Activated CD8-positive, alpha-beta memory T cell treated with anti-CD3 and anti-CD28 coated beads for 4 hours (primary cell): ENCODE measurements at regions not wholly inside any gene's neighbourhood (a gene's known extent, or its start where the extent isn't known, plus 50 kb on each side); places are given as distances from the start of the nearest gene placed in this dataset.
A peak's percentile ranks its signal among the peaks of the same experiment; 100 is the strongest.

Experiments
- DNase-seq, 2 donors: peaks; one replicate each; pipeline ENCODE4 v3.0.0-alpha.2; 2020; ENCODE audit warnings: low read depth in 2 of 2

DNA sequence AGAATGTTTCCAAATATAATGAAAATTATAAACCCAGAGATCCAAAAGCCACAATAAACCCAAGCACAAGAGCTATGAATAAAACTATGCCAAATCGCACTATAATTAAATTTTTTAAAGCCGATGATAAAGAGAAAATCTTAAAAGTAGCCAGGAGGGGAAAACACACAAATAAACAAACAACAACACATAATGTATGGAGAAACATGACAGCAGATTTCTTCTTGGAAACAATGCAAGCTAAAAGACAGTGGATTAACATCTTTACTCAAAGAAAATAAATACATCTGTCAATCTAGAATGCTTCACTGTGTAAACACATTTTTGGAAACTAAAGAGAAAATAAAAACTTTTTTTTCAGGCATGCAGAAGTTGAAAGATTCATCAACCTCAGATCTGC lies 53.0 kb upstream of the SMOX start:
- no peak for DNase-seq

DNA sequence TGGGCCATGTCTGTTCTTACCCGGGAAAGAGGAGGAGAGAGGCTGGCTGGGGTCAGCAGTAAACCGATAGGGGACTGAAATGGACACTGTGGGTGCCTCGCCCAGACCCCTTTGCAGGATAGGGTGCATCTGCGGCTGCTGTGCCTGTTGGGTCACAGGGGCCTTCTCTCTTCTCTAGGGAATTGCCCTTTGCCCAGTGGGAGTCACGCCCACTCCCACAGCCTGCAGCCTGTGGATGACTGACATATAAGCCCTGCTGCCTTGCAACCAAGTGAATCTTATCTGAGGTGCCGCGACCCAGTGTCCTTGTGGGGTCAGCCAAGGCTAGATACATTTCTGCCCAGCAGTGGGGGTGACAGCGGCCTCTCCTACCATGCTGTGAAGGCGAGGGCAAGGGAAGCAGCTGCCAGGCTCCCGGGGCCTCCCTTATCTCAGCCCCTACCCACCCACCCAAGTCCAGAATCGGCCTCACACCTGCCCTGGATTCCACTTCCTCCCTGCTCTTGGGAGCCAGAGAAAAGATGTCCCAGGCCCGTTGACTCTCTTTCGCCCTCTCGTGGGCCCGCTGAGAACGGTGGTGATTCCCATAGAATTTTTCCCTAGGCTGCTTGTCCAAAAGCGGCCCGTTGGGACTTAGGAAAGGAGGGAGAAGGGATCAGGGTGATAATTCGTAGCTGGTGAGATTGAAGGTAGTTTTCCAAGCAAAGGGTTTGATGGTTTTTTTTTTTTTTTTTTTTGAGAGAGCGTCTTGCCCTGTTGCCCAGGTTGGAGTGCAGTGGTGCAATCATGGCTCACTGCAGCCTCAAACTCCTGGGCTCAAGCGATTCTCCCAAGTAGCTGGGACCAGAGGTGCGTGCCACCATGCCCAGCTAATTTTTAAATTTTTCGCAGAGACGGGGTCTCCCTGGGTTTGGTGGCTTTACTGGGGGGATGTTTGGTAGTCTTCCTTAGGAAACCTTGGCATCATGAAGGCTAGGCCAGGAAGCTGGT lies 56.8 kb upstream of the SMOX start:
- DNase-seq: no peak

- no peak for DNase-seq
Measured at GRCh38 chr20:4090756-4091489, 57.7 kb upstream of the SMOX start.

DNA sequence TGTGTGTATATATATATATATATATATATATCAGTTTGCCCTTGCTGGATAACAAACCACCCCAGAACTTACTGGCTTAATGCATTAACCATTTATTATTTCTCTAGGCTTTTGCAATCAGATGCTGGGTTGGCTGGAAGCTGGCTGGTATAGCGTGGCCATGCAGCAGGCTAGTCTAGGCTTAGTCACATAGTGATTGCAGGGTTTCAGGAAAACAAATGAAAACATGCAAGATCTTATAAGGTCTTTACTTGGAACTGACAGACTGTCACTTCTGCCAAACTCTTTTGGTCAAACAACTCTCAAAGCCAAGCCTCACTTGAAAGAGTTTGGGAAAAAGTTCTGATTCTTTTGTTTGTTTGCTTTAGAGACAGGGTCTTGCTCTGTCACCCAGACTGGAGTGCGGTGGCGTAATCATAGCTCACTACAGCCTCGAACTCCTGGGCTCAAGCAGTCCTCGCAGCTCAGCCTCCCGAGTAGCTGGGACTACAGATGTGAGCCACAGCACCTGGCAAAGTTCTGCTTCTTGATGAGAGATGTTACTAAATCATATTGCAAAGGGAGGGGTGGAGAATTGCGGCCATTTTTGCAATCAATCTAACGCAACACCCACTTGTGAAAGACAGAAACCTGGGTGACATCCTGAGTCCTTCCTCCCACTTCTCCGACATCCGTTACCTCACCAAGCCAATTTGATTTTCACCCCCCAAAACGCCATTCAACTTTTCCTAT lies 58.7 kb upstream of the SMOX start:
- DNase-seq: no peak

- no peak for DNase-seq
Measured at GRCh38 chr20:4088766-4089165, 59.9 kb upstream of the SMOX start.

GRCh38 chr20:4087923-4088322 lies 60.7 kb upstream of the SMOX start:
- no peak for DNase-seq

GRCh38 chr20:4086771-4087687 lies 61.6 kb upstream of the SMOX start:
- DNase-seq: no peak

GRCh38 chr20:4084721-4085120 lies 63.9 kb upstream of the SMOX start:
- DNase-seq: no peak

- DNase-seq: no peak
Measured at GRCh38 chr20:4084096-4084495, 64.5 kb upstream of the SMOX start.

- no peak for DNase-seq
Measured at GRCh38 chr20:4083098-4083865, 65.3 kb upstream of the SMOX start.

GRCh38 chr20:4082406-4083097 lies 66.1 kb upstream of the SMOX start:
- DNase-seq: peak in 1 of 2 donors; percentile 3

DNA sequence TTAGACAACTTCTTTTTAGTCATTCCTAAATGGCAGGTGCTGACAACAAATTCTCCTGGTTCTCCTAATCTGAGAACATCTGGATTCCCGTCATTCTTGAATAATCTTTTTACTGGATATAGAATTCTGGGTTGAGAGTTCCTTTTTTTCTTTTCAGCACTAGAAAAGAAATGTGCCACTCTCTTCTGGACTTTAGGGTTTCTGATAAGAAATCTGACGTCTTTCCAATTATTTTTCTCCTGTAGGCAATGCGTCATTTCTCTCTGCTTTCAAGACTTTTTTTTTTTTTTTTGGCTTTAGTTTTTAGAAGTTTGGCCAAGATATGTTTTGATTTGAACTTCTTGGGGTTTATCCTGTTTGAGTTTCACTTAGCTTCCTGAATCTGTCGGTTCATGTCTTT lies 66.1 kb upstream of the RNF24 start:
- no peak for DNase-seq

- no peak for DNase-seq
Measured at GRCh38 chr20:4076671-4077070, 61.3 kb upstream of the RNF24 start.

GRCh38 chr20:4076033-4076432 lies 60.7 kb upstream of the RNF24 start:
- DNase-seq: no peak

- DNase-seq: no peak
Measured at GRCh38 chr20:4074877-4075455, 59.6 kb upstream of the RNF24 start.

DNA sequence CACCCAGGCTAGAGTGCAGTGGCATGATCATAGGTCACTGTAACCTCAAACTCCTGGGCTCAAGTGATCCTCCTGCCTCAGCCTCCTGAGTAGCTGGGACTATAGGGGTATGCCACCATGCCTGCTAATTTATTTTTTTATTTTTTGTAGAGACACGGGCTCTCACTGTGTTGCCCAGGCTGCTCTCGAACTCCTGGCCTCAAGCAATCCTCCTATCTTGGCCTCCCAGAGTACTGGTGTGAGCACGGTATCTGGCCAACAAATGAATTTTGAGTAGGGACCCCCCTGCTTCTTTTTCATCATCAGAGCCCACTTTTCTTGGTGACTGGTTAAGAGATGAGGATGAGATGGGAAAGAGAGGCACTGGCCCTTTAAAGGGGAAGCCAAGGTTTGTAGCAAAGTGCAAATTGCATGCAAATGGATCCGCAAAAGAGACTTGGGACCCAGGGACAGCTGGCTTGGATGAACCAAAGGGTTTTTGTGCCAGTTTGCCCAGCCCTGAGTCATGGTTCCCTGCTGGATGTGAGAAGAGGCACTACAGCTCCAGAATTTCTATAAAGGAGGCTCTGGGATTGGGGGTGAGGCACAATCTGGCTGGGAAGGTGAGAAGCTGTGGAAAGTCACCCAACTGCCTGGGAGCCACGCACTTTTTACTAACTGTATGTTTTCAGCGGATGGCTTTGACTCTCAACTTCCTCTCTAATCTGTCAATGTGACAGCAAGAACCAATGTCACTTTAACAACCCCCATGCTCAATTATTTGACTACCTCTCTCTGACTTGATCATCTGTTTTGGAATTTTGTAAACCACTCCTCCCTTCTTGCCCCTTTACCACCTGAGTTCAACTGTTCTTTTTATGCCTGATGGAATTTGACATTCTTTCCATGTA lies 58.7 kb upstream of the RNF24 start:
- DNase-seq: no peak

DNA sequence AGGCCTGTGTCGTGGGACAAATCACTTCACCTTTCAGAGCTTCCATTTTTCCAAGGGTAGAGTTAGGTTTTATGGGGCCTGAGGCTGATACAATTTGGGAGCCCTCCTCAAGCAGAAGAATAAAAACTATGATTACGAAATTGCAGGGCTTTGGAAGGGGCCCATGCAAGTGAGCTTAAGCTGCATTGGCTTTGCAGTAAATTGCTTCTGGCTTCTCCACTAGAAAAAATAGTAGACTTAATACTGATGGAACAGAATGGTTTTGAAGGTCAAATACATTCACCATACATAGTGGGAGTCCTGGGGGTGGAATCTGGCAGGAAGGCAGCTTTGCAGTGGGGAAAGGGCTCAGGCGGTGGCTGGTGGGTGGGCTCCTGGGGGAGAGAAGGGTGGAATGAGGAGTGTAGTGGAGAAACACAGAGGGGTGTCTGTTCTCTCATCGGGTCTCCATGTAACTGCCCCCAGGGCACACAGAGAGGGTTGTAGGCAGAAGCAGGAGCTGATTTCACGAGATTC lies 55.9 kb upstream of the RNF24 start:
- DNase-seq: no peak
